ENCODE measurements at regions not wholly inside any gene's neighbourhood (a gene's known extent, or its start where the extent isn't known, plus 50 kb on each side); places are given as distances from the start of the nearest gene placed in this dataset.

DNA sequence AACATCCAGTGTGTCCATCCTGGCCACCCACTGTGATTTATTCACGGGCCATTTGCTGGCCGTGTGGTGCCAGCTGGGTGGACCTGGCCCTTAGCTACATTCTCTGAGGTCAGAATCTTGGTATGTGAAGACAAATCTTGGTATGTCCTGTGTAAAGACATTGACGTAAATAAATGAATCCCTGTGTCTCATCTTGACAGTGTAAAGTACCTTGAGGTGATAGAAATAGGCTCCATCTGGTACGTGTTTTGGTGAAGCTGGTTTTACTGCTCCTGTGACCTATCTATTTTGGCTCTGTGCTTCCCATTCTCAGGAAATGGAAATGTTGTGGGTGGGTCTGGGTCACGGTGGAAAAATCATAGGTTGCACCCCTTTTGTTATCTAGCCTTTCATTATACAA is 245.4 kb upstream of the ANKH start:
- TF ChIP-seq, protein P1, sequence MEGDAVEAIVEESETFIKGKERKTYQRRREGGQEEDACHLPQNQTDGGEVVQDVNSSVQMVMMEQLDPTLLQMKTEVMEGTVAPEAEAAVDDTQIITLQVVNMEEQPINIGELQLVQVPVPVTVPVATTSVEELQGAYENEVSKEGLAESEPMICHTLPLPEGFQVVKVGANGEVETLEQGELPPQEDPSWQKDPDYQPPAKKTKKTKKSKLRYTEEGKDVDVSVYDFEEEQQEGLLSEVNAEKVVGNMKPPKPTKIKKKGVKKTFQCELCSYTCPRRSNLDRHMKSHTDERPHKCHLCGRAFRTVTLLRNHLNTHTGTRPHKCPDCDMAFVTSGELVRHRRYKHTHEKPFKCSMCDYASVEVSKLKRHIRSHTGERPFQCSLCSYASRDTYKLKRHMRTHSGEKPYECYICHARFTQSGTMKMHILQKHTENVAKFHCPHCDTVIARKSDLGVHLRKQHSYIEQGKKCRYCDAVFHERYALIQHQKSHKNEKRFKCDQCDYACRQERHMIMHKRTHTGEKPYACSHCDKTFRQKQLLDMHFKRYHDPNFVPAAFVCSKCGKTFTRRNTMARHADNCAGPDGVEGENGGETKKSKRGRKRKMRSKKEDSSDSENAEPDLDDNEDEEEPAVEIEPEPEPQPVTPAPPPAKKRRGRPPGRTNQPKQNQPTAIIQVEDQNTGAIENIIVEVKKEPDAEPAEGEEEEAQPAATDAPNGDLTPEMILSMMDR (IDR thresholded peaks at IDR 0.05), result no peak
- TF ChIP-seq POLR2A (IDR thresholded peaks at IDR 0.05), result no peak

All from uterus (tissue), 2 donors.